IMR-90 (cell line): ENCODE measurements at regions not wholly inside any gene's neighbourhood (a gene's known extent, or its start where the extent isn't known, plus 50 kb on each side); places are given as distances from the start of the nearest gene placed in this dataset.
A peak's percentile ranks its signal among the peaks of the same experiment; 100 is the strongest.

Experiments
- ATAC-seq: fragments of 200-7000 bp; cut with Tn5 transposase; 2 replicates; pipeline ENCODE4 v1.9.1; 2020; ENCODE audit warnings: low read depth, mild to moderate bottlenecking, moderate library complexity
- BruUV-seq: library from RNA; stranded (reverse); fragments of 400-500 nt; replicated peaks from 2 replicates; lab custom pipeline; 2021; lab: Mats Ljungman, UMichigan
- CTCF ChIA-PET: fragments of 300-600 bp; formaldehyde crosslinking; extraction: SDS; loops from one replicate; lab custom pipeline; 2021; ENCODE audit warnings: antibody characterized with exemption; lab: Yijun Ruan, JAX
- POLR2A ChIA-PET: fragments of 300-600 bp; sonication (Branson Sonifier 250); formaldehyde crosslinking; loops from one replicate; lab custom pipeline; 2022; ENCODE audit warnings: antibody characterized with exemption; ENCODE audit not compliant: unreplicated experiment; lab: Charles Lee
- DNase-seq: peaks from one replicate; pipeline ENCODE4 v3.0.0; 2013
- H2AFZ ChIP-seq: replicated peaks from 2 replicates; pipeline ENCODE3; 2013; ENCODE audit warnings: low read length, mild to moderate bottlenecking; ENCODE audit not compliant: poor library complexity
- H2AK5ac ChIP-seq: 2 replicates; pipeline ENCODE4 v1.6.1; 2013; ENCODE audit warnings: low read depth, low read length, inconsistent platforms
- H2AK9ac ChIP-seq: replicated peaks from 2 replicates; pipeline ENCODE3; 2013; ENCODE audit warnings: mild to moderate bottlenecking, low read depth, low read length, moderate library complexity; ENCODE audit not compliant: poor library complexity
- H2BK120ac ChIP-seq: 2 replicates; pipeline ENCODE4 v1.6.1; 2013; ENCODE audit warnings: low read depth, low read length, inconsistent platforms
- H2BK15ac ChIP-seq: 3 replicates; pipeline ENCODE4 v1.6.1; 2013; ENCODE audit warnings: low read depth, low read length, inconsistent platforms
- H2BK20ac ChIP-seq: 2 replicates; pipeline ENCODE4 v1.6.1; 2013; ENCODE audit warnings: low read depth, mild to moderate bottlenecking, inconsistent platforms, low read length, moderate library complexity
- H2BK5ac ChIP-seq: 2 replicates; pipeline ENCODE4 v1.6.1; 2013; ENCODE audit warnings: mild to moderate bottlenecking, low read depth, low read length, inconsistent platforms; ENCODE audit not compliant: poor library complexity, severe bottlenecking
- H3K14ac ChIP-seq: replicated peaks from 2 replicates; pipeline ENCODE4 v1.6.1; 2013; ENCODE audit warnings: low read depth, low read length, inconsistent platforms
- H3K18ac ChIP-seq: 2 replicates; pipeline ENCODE4 v1.6.1; 2013; ENCODE audit warnings: low read depth, low read length, control low read depth
- H3K23ac ChIP-seq: 2 replicates; pipeline ENCODE4 v1.6.1; 2013; ENCODE audit warnings: low read depth, low read length, inconsistent platforms
- H3K27ac ChIP-seq: 2 replicates; pipeline ENCODE4 v1.5.1; 2013; ENCODE audit warnings: mild to moderate bottlenecking, control low read depth, low read length; ENCODE audit not compliant: insufficient read depth
- H3K27me3 ChIP-seq: 2 replicates; pipeline ENCODE4 v1.6.1; 2013; ENCODE audit warnings: low read length; ENCODE audit not compliant: control insufficient read depth, insufficient read depth
- H3K36me3 ChIP-seq: 2 replicates; pipeline ENCODE4 v1.6.1; 2013; ENCODE audit warnings: low read length, mixed read lengths; ENCODE audit not compliant: control insufficient read depth, insufficient read depth
- H3K4ac ChIP-seq: 2 replicates; pipeline ENCODE4 v1.6.1; 2013; ENCODE audit warnings: low read depth, low read length, inconsistent platforms
- H3K4me1 ChIP-seq: 2 replicates; pipeline ENCODE4 v1.6.1; 2013; ENCODE audit warnings: low read length, mixed read lengths; ENCODE audit not compliant: control insufficient read depth, insufficient read depth
- H3K4me2 ChIP-seq: 2 replicates; pipeline ENCODE4 v1.6.1; 2013; ENCODE audit warnings: low read depth, mild to moderate bottlenecking, control low read depth, low read length, moderate library complexity
- H3K4me3 ChIP-seq: 2 replicates; pipeline ENCODE4 v1.5.1; 2013; ENCODE audit warnings: low read depth, mild to moderate bottlenecking, control low read depth, low read length, moderate library complexity; ENCODE audit not compliant: insufficient read depth
- H3K56ac ChIP-seq: 2 replicates; pipeline ENCODE4 v1.6.1; 2013; ENCODE audit warnings: low read length, inconsistent platforms; ENCODE audit not compliant: insufficient read depth; ENCODE audit errors: extremely low read depth
- H3K79me1 ChIP-seq, 2 experiments: 2 replicates each; pipeline ENCODE4 v1.6.1; 2013; ENCODE audit warnings: low read length in 2 of 2, inconsistent platforms in 1 of 2, low read depth in 1 of 2
- H3K9ac ChIP-seq: 2 replicates; pipeline ENCODE4 v1.6.1; 2013; ENCODE audit warnings: low read depth, low read length, control low read depth
- H3K9me1 ChIP-seq: 2 replicates; pipeline ENCODE4 v1.6.1; 2013; ENCODE audit warnings: low read length, inconsistent platforms; ENCODE audit not compliant: insufficient read depth
- H3K9me3 ChIP-seq: 2 replicates; pipeline ENCODE4 v1.6.1; 2013; ENCODE audit warnings: low read length; ENCODE audit not compliant: control insufficient read depth, insufficient read depth
- H4K20me1 ChIP-seq: 2 replicates; pipeline ENCODE4 v1.6.1; 2013; ENCODE audit warnings: low read length, inconsistent platforms; ENCODE audit not compliant: insufficient read depth
- H4K5ac ChIP-seq: 2 replicates; pipeline ENCODE4 v1.6.1; 2013; ENCODE audit warnings: mild to moderate bottlenecking, low read depth, low read length, control low read depth
- H4K8ac ChIP-seq, 2 experiments: 2 replicates each; pipeline ENCODE4 v1.6.1; 2013; ENCODE audit warnings: low read depth in 2 of 2, low read length in 2 of 2, control low read depth in 1 of 2, inconsistent platforms in 1 of 2
- H4K91ac ChIP-seq: 2 replicates; pipeline ENCODE4 v1.6.1; 2013; ENCODE audit warnings: low read depth, low read length, inconsistent platforms; ENCODE audit not compliant: insufficient read depth
- CHD1 ChIP-seq: IDR thresholded peaks from 2 replicates; pipeline ENCODE4 v1.6.1; 2012; ENCODE audit warnings: low read depth, low read length, improper control_type of control experiment
- MAFK ChIP-seq: IDR thresholded peaks from 2 replicates; pipeline ENCODE4 v1.6.1; 2012; ENCODE audit warnings: low read depth, low read length, improper control_type of control experiment
- MAZ ChIP-seq: IDR thresholded peaks from 2 replicates; pipeline ENCODE4 v1.6.1; 2012; ENCODE audit warnings: low read depth, mild to moderate bottlenecking, low read length, improper control_type of control experiment, moderate library complexity, borderline replicate concordance
- POLR2A ChIP-seq: IDR thresholded peaks from 2 replicates; pipeline ENCODE4 v1.6.1; 2012; ENCODE audit warnings: mild to moderate bottlenecking, low read depth, low read length
- RCOR1 ChIP-seq: IDR thresholded peaks from 2 replicates; pipeline ENCODE4 v1.6.1; 2012; ENCODE audit warnings: mild to moderate bottlenecking, low read length, improper control_type of control experiment; ENCODE audit not compliant: insufficient replicate concordance
- WGBS, 2 experiments: methylation state at CpG; one replicate each; pipeline versions ENCODE4 v1.1.5 to v1.1.7; 2013; ENCODE audit warnings: missing lambda C conversion rate in 2 of 2; ENCODE audit not compliant: insufficient read length in 1 of 2; ENCODE audit errors: extremely low coverage in 2 of 2; 5-methylcytosine and 5-hydroxymethylcytosine counted together
- dilution Hi-C: fragments of 300-500 bp; cut with HindIII; formaldehyde crosslinking; loops from one replicate; pipeline ENCODE4 v1.14.3; 2018; ENCODE audit warnings: low sequenced_read_pairs; ENCODE audit not compliant: unreplicated experiment
- in situ Hi-C: fragments of 300-500 bp; cut with MboI; formaldehyde crosslinking; loops from 3 replicates; pipeline ENCODE4 v1.14.3; 2019; ENCODE audit warnings: low sequenced_read_pairs, inconsistent platforms, mixed read lengths
- intact Hi-C: fragments of 100-400 bp; cut with micrococcal nuclease; formaldehyde crosslinking; loops from 2 replicates; pipeline ENCODE4 v1.10.0; 2022
- TF ChIP-seq, protein P1 (sequence below): conservative IDR thresholded peaks from 2 replicates; pipeline ENCODE4 v1.5.1; 2012; ENCODE audit warnings: mild to moderate bottlenecking, low read depth, low read length, improper control_type of control experiment

GRCh38 chr17:72254808-72255449 is 134.1 kb downstream of the SOX9 start:
- no peak overlapping the region for H2BK120ac ChIP-seq
- intact Hi-C loops = no loop called here
- no peaks in the 10 kb centered on the region for H4K20me1 ChIP-seq
- H3K4me3 ChIP-seq = no peak overlapping the region
- peaks cover 5% of the 10 kb centered on the region for H3K27me3 ChIP-seq
- dilution Hi-C loops = no loop called here
- H2BK5ac ChIP-seq = no peak overlapping the region
- no peak overlapping the region for H3K18ac ChIP-seq
- TF ChIP-seq POLR2A (no peak), CHD1 (no peak), RCOR1 (no peak), MAFK (no peak), MAZ (no peak)
- TF ChIP-seq, protein P1, sequence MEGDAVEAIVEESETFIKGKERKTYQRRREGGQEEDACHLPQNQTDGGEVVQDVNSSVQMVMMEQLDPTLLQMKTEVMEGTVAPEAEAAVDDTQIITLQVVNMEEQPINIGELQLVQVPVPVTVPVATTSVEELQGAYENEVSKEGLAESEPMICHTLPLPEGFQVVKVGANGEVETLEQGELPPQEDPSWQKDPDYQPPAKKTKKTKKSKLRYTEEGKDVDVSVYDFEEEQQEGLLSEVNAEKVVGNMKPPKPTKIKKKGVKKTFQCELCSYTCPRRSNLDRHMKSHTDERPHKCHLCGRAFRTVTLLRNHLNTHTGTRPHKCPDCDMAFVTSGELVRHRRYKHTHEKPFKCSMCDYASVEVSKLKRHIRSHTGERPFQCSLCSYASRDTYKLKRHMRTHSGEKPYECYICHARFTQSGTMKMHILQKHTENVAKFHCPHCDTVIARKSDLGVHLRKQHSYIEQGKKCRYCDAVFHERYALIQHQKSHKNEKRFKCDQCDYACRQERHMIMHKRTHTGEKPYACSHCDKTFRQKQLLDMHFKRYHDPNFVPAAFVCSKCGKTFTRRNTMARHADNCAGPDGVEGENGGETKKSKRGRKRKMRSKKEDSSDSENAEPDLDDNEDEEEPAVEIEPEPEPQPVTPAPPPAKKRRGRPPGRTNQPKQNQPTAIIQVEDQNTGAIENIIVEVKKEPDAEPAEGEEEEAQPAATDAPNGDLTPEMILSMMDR = no peak
- BruUV-seq = no TSS peak
- in situ Hi-C loops = no loop called here
- no peak overlapping the region for H2BK20ac ChIP-seq
- no peak overlapping the region for H2BK15ac ChIP-seq
- CTCF ChIA-PET = interaction anchor here (0.6 kb wide), 1 partner anchor 63 kb away, joined by 3 read pairs; no protein-coding TSS in a partner anchor
- H2AFZ ChIP-seq = no peak overlapping the region
- no peaks in the 10 kb centered on the region for H3K9me3 ChIP-seq
- no peak overlapping the region for H3K4ac ChIP-seq
- no peak overlapping the region for H2AK9ac ChIP-seq
- no peak overlapping the region for H3K9ac ChIP-seq
- H4K5ac ChIP-seq = no peak overlapping the region
- H3K36me3 ChIP-seq = no peaks in the 10 kb centered on the region
- H3K79me1 ChIP-seq = no peaks in the 10 kb centered on the region
- no peaks in the 10 kb centered on the region for H3K4me1 ChIP-seq
- H3K56ac ChIP-seq = no peak overlapping the region
- ATAC-seq = no peak
- no CpG with 5 or more reads among the region's 4 CpGs for WGBS, 2 experiments
- no peak overlapping the region for H3K14ac ChIP-seq
- no peak overlapping the region for H3K4me2 ChIP-seq
- no peak overlapping the region for H3K23ac ChIP-seq
- no peak overlapping the region for H2AK5ac ChIP-seq
- POLR2A ChIA-PET = no interaction called here
- no peak overlapping the region for H4K91ac ChIP-seq
- no peak overlapping the region for H4K8ac ChIP-seq
- peak; percentile 37 for DNase-seq
- no peak overlapping the region for H3K27ac ChIP-seq
- no peaks in the 10 kb centered on the region for H3K9me1 ChIP-seq
